ENCODE measurements at regions not wholly inside any gene's neighbourhood (a gene's known extent, or its start where the extent isn't known, plus 50 kb on each side); places are given as distances from the start of the nearest gene placed in this dataset.
"Not testable (repeated sequence)": the region's sequence is repeated elsewhere in the genome, so short reads cannot be mapped to it uniquely, and the experiment has no call there.

- DNase-seq (ENCODE audit: low spot score): no peak
These were observed 300.0 kb upstream of the SLC39A10 start for GRCh38 chr2:195356920-195357440.

GRCh38 chr2:195356026-195356425 is 301.0 kb upstream of the SLC39A10 start:
- DNase-seq (ENCODE audit: low spot score): no peak

- DNase-seq (ENCODE audit: low spot score): no peak
These were observed 304.4 kb upstream of the SLC39A10 start for GRCh38 chr2:195352581-195352980.

- DNase-seq (ENCODE audit: low spot score): no peak
These were observed 313.0 kb upstream of the SLC39A10 start for GRCh38 chr2:195343942-195344530.

GRCh38 chr2:195343540-195343939 is 313.5 kb upstream of the SLC39A10 start:
- no peak for DNase-seq (ENCODE audit: low spot score)

GRCh38 chr2:195342061-195342460 is 315.0 kb upstream of the SLC39A10 start:
- DNase-seq (ENCODE audit: low spot score): no peak

GRCh38 chr2:195338856-195339255 is 318.2 kb upstream of the SLC39A10 start:
- no peak for DNase-seq (ENCODE audit: low spot score)

GRCh38 chr2:195337597-195337996 is 319.4 kb upstream of the SLC39A10 start:
- DNase-seq (ENCODE audit: low spot score): no peak

- DNase-seq (ENCODE audit: low spot score): no peak
These were observed 323.2 kb upstream of the SLC39A10 start for GRCh38 chr2:195333869-195334268.

GRCh38 chr2:195331966-195332365 is 325.1 kb upstream of the SLC39A10 start:
- DNase-seq (ENCODE audit: low spot score): no peak

- DNase-seq (ENCODE audit: low spot score): no peak
These were observed 325.9 kb upstream of the SLC39A10 start for GRCh38 chr2:195331129-195331528.

GRCh38 chr2:195330513-195330956 is 326.5 kb upstream of the SLC39A10 start:
- no peak for DNase-seq (ENCODE audit: low spot score)

- DNase-seq (ENCODE audit: low spot score): not testable (repeated sequence)
These were observed 327.2 kb upstream of the SLC39A10 start for GRCh38 chr2:195329784-195330183.

GRCh38 chr2:195326537-195326936 is 330.5 kb upstream of the SLC39A10 start:
- no peak for DNase-seq (ENCODE audit: low spot score)

GRCh38 chr2:195322324-195322723 is 334.7 kb upstream of the SLC39A10 start:
- DNase-seq (ENCODE audit: low spot score): no peak

GRCh38 chr2:195320413-195320973 is 336.5 kb upstream of the SLC39A10 start:
- DNase-seq (ENCODE audit: low spot score): no peak

GRCh38 chr2:195319548-195320412 is 337.2 kb upstream of the SLC39A10 start:
- DNase-seq (ENCODE audit: low spot score): no peak

- no peak for DNase-seq (ENCODE audit: low spot score)
These were observed 337.9 kb upstream of the SLC39A10 start for GRCh38 chr2:195319112-195319460.

GRCh38 chr2:195318440-195319111 is 338.4 kb upstream of the SLC39A10 start:
- peak; percentile 69 for DNase-seq (ENCODE audit: low spot score)

GRCh38 chr2:195317550-195317949 is 339.5 kb upstream of the SLC39A10 start:
- no peak for DNase-seq (ENCODE audit: low spot score)

- DNase-seq (ENCODE audit: low spot score): no peak
These were observed 340.5 kb upstream of the SLC39A10 start for GRCh38 chr2:195316486-195316885.

- no peak for DNase-seq (ENCODE audit: low spot score)
These were observed 343.1 kb upstream of the SLC39A10 start for GRCh38 chr2:195313962-195314361.
